Amniotic epithelial cell (primary cell): ENCODE measurements at regions not wholly inside any gene's neighbourhood (a gene's known extent, or its start where the extent isn't known, plus 50 kb on each side); places are given as distances from the start of the nearest gene placed in this dataset.
A peak's percentile ranks its signal among the peaks of the same experiment; 100 is the strongest.

ENCODE experiments used
- DNase-seq: peaks from one replicate; pipeline ENCODE4 v3.0.0-alpha.2; 2010; ENCODE audit warnings: low read depth

DNA sequence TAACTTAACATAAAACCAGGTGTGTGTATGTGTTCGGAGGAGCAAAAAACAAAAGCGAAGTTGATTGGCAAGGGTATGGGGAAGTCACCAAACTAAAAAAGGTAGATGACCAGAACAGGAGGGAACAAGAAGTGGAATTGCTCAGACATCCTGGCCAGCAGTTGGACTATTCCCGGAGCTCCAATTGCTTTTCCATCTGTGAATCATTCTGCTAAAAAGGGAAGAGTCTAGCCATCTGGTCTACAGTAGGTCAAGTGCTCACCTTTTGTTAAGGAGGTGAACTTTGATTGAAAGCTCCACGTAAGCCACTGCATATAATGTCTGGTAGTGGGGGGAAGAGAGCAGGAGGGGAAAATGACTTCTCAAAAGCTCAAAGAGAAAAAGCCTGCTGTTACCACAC lies 50.0 kb upstream of the BET1 start:
- DNase-seq = no peak

DNA sequence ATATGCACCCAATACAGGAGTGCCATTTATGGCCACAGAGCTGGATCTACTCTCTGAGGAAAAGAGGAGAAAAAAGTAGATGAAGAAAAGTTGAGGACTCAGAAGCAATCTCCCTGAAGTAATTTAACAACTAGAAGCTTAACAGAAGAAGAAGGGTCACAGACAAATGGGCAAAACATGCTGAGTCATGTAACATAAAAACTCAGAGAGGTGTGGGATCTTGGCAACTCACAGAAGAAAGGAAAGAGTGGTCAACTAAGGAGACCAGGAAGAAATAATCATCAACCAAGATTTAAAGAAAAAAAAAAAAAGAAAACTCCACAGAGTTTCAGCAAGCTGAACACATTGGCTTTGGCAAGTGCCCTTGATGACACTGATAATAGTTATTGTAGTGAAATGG lies 51.8 kb upstream of the BET1 start:
- DNase-seq = no peak

DNA sequence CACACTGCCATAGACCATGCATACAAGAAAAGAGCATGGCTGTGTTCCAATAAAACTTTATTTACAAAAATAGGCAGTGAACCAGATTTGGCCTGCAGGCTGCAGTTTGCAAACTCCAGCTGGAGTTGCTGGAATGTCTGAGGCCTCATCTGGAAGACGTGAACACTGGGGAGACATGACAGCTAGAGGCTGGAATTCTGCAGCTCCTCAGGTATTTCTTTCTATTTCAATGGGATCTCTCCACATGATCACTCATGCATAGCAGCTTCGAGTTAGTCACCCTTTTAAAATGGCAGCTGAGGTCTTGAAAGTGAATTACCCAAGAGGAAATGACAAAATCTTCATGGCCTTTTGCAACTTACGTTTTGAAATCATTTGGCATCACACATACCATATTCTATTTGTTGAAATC lies 52.6 kb upstream of the BET1 start:
- peak; percentile 98 for DNase-seq

DNA sequence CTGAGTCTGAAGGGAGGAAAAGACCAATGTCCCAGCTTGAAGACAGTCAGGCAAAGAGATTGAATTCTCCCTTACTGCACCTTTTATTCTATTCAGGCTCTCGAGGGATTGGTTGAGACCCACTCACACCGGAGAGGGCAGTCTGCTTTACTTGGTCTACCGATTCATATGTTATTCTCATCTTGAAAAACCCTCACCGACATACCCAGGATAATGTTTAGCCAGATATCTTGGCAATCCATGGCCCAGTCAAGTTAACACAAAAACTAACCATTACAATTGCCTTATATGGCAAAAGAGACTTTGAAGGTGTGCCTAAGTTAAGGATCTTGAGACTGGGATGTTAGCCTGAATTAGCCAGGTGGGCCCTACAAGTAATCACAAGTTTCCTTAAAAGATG lies 53.8 kb upstream of the BET1 start:
- DNase-seq = no peak

DNA sequence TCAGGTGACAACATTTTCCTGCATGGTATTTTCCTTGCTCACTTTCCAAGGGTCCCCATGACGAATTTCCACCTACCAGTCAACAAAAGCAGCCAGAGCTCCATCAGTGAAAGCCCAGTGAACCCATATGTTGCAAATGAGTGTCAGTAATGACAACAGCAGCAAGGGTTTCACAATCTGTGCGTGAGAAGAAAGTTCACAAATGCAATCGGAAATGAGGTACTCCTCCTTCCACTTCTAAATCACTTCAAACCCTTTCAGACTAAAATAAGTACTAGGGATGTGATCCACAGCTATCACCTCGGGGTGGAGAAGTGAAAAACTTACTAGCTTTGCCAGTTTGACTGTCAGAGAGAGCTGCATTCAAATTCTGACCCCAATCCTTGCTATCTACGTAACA lies 55.6 kb upstream of the BET1 start:
- DNase-seq = peak; percentile 35

DNA sequence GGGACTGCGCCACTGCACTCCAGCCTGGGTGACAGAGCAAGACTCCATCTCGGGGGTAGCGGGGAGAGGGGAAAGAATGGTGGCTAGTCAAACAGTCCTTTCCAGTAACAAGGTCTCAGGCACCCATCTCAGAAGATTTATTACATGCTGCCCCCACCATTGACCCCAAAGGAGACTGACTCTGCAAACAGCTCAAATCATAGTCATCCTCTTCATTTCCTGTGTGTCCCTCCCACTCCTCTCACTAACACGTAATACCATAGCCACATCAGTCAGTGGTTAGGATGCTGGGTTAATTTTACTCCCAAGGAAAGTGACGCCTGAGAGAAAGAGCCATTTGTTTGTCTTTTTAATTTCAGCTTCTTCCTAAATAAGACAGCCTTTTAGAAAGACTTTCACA lies 56.6 kb upstream of the BET1 start:
- peak; percentile 40 for DNase-seq

DNA sequence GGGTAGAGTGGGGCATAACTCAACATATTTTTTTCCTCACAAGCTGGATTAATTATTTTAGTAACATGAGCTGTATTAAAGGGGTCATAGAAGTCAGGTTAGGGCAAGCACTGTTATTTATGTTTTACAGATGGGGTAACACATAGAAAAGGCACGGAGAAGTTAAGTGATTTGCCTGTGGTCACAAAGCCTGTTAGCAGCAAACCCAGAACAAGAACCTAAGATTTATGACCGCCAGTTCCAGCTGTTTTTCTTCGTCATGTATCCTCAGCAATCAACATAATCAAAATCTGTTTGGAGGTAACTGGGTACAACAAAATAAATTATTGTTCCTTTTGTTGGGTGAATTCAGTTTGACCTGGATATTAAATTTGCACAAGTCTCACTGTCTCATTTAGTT lies 57.2 kb upstream of the BET1 start:
- no peak for DNase-seq

DNA sequence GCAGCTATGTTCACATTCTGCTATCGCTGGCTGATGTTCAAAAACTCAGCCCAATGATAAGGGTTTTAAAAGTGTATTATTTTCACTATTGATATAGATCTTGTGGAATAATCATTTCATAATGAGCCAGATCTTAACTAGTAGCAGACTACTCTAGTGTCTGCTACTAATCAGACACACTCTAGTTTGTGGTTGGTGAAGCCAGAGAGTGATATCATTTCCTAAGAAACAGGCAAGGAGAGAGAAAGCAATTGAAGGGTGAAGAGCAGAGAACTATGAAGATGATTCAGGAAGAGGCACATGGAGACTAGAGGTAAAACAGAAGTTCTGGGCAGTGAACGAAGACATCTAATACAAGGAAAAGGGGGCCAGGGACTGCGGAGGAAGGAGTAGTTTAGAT lies 58.2 kb upstream of the BET1 start:
- no peak for DNase-seq

DNA sequence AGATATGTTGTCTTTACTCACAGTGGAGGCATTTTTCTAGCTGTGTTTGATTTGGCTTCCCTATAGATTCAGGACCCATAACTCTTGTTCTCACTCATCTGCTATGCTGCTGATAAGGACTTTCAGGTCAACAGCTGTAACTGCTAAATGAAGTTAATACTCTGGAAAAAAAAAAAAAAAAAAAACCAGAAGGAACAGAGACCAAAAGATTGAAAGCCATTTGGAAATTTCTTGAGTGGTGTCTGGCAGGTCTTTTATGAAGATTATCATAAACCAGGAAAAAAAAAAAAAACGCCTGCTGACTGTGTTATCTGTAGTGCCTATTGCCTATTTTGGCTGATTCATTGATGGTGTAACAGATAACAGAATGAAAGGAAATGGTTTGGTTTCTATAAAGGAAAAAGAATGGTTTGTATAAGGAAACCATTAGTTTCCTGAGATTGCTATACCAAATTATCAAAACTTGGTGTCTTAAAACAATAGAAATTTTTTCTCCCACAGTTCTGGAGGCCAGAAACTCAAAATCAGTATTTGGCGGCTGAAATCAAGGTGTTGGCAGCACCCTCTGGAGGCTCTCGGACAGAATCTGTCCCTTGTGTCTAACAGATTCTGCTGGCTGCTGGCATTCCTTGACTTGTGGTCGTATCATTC lies 60.5 kb upstream of the BET1 start:
- peak; percentile 55 for DNase-seq

DNA sequence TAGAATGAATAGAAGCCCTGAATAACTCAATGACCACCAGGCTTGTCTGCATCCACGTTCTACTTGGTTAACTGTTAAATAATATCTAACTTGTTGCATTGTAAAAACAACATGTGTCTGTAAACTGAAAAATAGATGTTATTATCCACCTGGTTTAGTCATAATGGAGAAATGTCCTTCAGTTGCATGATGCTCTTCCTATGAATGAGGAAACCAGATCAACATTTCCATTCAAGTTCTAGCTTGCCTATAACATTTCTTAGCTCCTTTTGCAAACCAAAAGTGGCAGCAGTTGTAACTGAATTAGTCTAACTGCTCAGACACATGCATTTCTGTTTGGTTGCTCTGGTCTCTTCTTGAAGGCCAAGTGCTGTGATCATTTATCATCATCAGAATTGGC lies 62.9 kb upstream of the BET1 start:
- no peak for DNase-seq

DNA sequence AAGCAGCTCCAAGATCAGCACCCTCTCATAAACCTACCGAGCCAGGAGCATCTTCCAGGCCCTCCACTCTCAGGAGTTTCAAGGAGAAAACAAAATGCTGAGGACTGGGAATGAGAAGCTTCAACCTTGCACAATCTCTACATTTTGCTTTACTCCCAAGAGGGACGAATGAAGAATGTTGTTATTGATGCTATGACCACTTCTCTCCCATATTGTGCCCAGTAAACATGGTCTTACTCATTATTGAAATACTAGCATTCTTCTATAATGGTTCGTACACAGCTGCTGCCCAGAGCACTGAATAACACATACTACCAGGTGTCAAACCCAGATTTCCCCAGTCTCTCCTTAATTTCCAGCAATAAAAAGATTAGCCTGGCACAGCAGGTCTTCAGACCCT lies 63.4 kb upstream of the BET1 start:
- no peak for DNase-seq

DNA sequence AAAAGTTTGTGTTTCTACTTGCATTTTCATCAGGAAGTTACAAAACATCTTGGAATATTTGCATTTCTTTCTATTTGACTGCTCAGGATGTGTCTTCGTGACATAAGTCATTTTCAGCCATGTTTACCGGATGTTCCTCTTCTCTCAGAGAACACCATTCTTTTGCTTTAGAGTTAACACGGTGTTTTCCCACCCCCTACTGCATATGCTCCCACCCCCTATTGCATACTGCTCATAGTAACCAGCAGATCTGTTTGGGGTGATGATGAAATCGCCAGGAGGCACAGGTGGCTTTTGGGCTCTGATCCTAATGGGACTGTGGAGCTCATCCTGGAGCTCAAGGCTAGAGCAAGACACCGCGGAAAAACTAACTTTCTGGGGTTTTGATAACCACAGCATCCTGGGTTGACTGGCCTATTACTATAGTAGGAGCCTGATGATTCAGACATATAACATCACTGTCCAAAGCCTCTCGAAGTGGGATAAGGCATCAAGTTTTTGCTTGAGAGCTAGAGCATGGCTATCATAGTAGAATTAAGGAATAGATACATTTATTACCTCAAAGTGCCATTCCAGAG lies 65.1 kb upstream of the BET1 start:
- peak; percentile 20 for DNase-seq

DNA sequence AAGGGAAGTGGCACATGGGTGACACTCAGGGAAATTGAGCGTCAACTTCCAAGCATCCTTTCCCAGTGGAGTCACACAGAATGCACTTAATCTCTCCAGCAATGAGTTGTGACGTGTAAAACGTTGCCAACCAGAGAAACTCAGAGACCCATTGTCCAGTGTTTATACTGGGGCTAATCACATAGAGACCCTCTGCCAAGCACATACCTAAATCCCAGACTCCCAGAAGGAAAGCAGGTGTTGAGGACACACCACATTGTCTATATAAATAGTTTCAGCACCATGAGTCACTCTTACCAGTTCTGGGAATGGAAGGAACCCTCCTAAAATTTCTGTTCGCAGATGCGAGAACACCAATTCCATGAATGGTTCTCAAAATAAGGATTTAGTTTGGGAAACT lies 76.4 kb upstream of the BET1 start:
- no peak for DNase-seq

DNA sequence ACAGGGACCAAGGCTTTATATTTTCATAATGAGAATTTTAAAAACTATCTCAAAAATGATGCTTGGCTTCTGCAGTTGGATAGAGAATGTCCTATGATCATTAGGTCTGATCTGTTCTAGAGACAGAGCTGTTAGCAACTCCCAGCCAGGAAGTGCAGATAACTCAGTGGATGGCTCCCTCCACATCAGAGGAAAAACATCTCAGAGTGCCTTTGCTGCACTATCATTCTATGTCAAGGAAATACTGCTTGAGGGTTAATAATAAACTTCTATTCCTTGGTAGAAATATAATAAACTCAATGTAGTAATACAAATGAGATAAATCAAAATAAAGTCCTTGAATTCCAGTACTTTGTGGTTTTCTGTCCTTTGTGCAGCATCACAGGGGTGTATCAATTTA lies 78.0 kb upstream of the BET1 start:
- no peak for DNase-seq

DNA sequence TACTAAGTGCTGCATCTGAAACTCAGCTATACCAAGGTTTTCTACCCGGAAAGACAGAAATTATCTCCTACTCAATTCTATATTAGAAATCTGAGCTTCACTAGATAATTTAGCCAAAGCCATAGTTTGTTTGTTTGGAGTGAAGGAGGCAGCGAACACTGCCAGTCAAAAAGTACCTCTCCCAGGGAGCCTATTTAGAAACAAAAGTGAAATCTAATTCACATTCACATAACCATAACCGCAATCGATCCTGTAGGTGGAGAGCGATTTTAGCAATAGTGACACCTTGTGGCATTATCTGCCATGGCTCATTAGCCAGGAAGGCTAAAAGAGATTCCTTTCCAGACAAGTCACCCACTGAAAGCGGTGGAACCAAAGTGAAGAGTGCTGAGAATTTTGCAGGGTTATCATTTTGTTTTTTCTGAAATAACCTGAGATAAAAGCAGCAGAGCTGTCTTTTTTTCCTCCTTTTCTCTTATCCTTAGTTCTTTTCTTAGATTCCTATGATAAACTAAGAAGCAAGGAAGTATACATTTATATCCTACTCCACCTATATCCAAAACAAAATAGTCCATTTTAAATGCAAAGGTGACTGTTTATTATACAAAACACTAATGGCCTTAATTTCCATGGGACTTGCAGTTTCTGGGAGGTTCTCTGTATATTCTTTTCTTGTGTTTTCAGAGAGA lies 83.7 kb upstream of the BET1 start:
- peak; percentile 61 for DNase-seq

DNA sequence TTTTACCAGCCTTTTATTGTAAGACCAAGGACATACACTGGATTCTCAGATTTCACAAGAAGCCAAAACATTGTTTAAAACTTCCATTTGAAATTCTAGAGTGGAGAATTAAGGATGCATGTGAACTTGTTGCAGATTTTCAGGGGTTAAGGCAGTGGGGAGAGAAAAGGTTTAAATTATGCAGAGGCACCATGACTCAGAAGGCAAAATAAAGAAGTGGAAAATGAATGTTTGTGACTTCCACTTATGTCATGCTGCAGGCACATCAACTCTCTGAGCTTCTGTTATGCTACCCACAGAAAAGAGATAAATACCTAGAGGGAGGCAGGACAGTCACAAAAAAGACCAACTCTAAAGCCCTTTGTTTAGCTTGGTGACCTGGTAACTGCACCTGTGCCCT lies 84.4 kb upstream of the BET1 start:
- no peak for DNase-seq

DNA sequence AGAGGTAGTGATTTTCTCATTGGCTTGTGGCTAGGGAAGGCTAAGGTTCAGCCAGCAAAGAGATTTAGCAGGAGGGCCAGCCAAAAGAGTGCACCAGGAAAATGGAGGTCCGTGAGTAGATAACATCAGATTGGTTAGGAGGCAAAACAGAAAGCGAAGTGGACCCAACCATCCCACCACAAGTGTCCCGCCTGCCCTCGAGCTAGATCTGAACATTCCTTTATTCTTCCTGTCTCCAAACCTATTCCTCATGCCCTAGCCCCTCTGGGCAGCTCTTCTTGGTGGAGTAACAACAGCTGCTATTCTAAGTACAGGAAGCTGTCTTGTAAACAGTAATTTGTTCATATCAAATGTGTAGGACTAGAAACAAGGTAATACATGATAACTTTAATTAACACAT lies 85.7 kb upstream of the BET1 start:
- no peak for DNase-seq

DNA sequence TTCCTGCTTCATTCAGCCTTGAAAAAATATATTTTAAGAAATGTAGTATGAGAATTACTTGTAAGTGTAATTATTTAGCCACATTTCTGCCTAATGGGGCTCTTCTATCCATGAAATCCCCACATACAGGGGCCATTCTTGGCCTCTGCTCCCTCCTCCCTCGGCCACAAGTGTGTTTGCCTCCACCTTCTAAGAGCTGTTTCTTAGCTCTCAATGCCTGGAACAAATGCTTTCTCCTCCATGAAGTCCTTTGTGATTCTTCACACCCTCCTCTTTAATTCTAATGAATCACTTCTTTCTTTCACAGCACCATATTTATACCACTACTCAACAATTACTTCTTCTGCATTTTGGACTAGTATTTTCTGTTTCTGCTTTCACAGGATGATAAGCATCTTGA lies 88.8 kb upstream of the BET1 start:
- no peak for DNase-seq

DNA sequence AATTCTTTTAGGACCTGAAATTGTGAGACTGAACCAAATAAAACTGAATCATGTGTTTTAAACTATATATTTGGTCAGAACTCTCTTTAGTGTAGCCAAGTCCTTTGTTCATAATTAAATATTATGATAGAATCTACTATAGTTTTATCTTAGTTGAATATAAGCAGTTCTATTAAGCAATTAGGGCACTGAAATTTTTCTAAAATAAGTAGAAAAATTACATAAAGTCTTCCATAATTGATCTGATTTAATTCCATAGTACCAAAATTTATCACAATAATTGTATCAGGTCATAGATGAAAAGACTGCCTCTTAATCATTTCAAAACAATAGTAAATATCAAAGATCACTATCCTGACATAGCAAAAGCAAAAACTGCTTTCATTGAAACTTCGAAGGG lies 90.1 kb upstream of the BET1 start:
- DNase-seq = no peak

DNA sequence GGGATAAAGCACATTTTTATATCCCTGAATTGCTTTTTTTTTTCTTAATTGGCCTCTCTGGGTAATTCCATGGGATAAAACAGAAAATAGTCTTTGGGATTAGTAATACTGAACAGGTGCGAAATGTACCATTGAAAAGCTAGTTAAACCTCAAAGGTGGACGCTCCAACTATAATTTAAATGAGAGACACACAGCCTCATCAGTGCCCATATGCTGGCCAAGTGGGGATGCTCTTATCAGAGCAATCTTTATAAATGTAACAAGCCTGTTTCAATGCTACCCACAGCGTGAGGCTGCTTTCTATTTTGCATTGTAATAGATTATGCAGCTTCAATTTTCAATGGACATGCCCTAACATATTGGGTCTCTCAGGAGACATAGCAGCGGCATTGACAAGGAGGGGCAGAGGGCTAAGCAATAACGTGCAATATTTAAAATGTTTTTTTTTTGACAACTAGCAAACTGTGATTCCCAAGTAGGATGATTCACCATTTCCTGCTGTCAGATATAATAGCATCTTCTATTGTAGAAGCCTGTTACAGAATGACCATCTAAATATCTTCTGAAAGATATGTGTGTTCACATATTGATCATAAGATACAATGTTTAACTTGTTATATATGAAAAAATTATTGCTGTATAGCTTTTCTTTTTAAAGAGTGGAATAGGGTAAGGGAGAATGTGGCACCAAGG lies 91.3 kb upstream of the BET1 start:
- no peak for DNase-seq

DNA sequence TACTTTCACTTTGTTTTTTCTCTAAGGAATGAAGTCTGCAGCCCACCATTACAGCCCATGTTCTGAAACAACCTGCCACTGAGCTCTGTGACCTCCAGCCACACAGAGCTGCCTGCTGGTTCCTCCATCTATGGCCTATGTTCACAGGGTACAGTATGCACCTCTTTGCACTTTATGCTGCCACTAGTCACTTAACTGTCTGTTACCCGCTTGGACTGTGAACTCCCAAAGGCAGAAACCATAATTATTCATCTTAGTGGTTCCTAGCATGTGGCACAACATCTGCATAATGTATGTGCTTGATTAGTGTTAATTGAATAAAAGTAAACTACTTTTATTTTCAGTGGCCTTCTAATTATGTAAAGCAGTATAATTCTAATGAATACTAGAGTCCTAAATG lies 95.5 kb upstream of the BET1 start:
- no peak for DNase-seq

DNA sequence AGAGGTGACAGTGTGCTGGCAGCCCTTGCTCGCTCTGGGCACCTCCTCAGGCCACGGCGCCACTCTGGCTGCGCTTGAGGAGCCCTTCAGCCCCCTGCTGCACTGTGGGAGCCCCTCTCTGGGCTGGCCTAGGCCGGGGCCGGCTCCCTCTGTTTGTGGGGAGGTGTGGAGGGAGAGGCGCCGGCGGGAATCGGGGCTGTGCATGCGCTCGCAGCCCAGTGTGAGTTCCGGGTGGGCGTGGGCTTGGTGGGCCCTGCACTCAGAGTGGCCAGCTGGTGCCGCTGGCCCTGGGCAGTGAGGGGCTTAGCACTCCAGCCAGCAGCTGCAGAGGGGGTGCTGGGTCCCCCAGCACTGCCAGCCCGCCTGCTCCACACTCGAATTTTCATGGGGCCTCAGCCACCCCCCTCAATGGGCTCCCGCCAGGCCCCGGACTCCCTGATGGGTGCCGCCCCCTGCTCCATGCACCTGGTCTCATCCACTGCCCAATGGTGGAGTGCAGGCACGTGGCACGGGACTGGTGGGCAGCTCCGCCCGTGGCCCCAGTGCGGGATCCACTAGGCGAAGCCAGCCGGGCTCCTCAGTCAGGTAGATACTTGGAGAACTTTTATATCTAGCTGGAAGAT lies 96.7 kb upstream of the BET1 start:
- DNase-seq = no peak

DNA sequence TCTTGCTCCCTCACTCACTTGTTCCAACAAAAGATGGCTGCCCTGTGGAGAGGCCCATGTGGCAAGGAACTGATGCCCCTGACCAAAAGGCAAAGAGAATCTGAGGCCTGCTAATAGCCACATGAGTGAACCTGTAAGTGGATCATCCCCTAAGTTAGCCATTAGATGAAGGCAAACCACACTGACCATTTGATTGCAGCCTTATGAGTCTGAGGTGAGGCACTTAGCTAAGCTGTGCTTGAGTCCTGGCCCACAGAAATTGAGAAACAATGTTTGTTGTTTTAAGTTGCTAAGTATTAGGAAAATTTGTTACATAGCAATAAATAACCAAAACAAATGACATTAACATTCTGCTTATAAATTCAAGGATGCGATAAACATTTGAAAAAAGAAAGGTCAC lies 100.1 kb upstream of the BET1 start:
- DNase-seq = no peak
